Astrocyte (in vitro differentiated cells and primary cell): ENCODE measurements at regions not wholly inside any gene's neighbourhood (a gene's known extent, or its start where the extent isn't known, plus 50 kb on each side); places are given as distances from the start of the nearest gene placed in this dataset.

ENCODE experiments used
- DNase-seq: peaks from one replicate; pipeline ENCODE4 v3.0.0-alpha.2; 2010; ENCODE audit warnings: low read depth
- FAIRE-seq: peaks from 2 replicates; lab custom pipeline; 2011; peaks lifted over from hg19 to GRCh38; lab: Jason Lieb, UNC
- H2AFZ ChIP-seq: 2 replicates; pipeline ENCODE4 v1.6.0; 2012; ENCODE audit warnings: low read depth, low read length, inconsistent platforms
- H3K27ac ChIP-seq: 2 replicates; pipeline ENCODE4 v1.5.1; 2011; ENCODE audit warnings: low read depth, low read length, inconsistent platforms
- H3K27me3 ChIP-seq: 2 replicates; pipeline ENCODE4 v1.6.0; 2011; ENCODE audit warnings: low read length, inconsistent platforms; ENCODE audit not compliant: insufficient read depth
- H3K36me3 ChIP-seq: 2 replicates; pipeline ENCODE4 v1.5.1; 2011; ENCODE audit warnings: low read length, inconsistent platforms; ENCODE audit not compliant: insufficient read depth
- H3K4me1 ChIP-seq: 2 replicates; pipeline ENCODE4 v1.5.1; 2011; ENCODE audit warnings: low read length, inconsistent platforms; ENCODE audit not compliant: insufficient read depth
- H3K4me2 ChIP-seq: 2 replicates; pipeline ENCODE4 v1.6.0; 2012; ENCODE audit warnings: low read length, inconsistent platforms
- H3K4me3 ChIP-seq: 2 replicates; pipeline ENCODE4 v1.5.1; 2011; ENCODE audit warnings: low read depth, mild to moderate bottlenecking, low read length, inconsistent platforms; ENCODE audit not compliant: insufficient read depth
- H3K79me2 ChIP-seq: 2 replicates; pipeline ENCODE4 v1.6.0; 2012; ENCODE audit warnings: mild to moderate bottlenecking, low read length, inconsistent platforms; ENCODE audit not compliant: insufficient read depth
- H3K9ac ChIP-seq: 2 replicates; pipeline ENCODE4 v1.6.0; 2012; ENCODE audit warnings: mild to moderate bottlenecking, low read length, inconsistent platforms
- H3K9me3 ChIP-seq: 2 replicates; pipeline ENCODE4 v1.5.1; 2012; ENCODE audit warnings: low read depth, mild to moderate bottlenecking, low read length, inconsistent platforms; ENCODE audit not compliant: insufficient read depth
- H4K20me1 ChIP-seq: 2 replicates; pipeline ENCODE4 v1.6.0; 2012; ENCODE audit warnings: low read length, inconsistent platforms; ENCODE audit not compliant: insufficient read depth
- H3K27ac Mint-ChIP-seq: one replicate; pipeline ENCODE4 v1.8.0; 2021; ENCODE audit warnings: mild to moderate bottlenecking, mixed read lengths; ENCODE audit not compliant: unreplicated experiment
- H3K27me3 Mint-ChIP-seq: one replicate; pipeline ENCODE4 v1.8.0; 2021; ENCODE audit warnings: low read depth, mixed read lengths; ENCODE audit not compliant: unreplicated experiment
- H3K36me3 Mint-ChIP-seq: one replicate; pipeline ENCODE4 v1.8.0; 2021; ENCODE audit warnings: low read depth, mixed read lengths; ENCODE audit not compliant: unreplicated experiment
- H3K4me1 Mint-ChIP-seq: one replicate; pipeline ENCODE4 v1.8.0; 2021; ENCODE audit warnings: low read depth, mixed read lengths; ENCODE audit not compliant: unreplicated experiment
- H3K4me3 Mint-ChIP-seq: one replicate; pipeline ENCODE4 v1.8.0; 2021; ENCODE audit warnings: mild to moderate bottlenecking, moderate library complexity, mixed read lengths; ENCODE audit not compliant: unreplicated experiment
- H3K9me3 Mint-ChIP-seq: one replicate; pipeline ENCODE4 v1.8.0; 2021; ENCODE audit warnings: mild to moderate bottlenecking, mixed read lengths; ENCODE audit not compliant: unreplicated experiment
- CTCF ChIP-seq: IDR thresholded peaks from 2 replicates; pipeline ENCODE4 v1.5.1; 2011; ENCODE audit warnings: low read depth, mild to moderate bottlenecking, inconsistent platforms, low read length, moderate library complexity; ENCODE audit not compliant: insufficient read depth
- EZH2 ChIP-seq: IDR thresholded peaks from 2 replicates; pipeline ENCODE4 v1.6.1; 2012; ENCODE audit warnings: mild to moderate bottlenecking, low read length, inconsistent platforms; ENCODE audit not compliant: insufficient read depth

GRCh38 chr12:113521708-113522107, 50.0 kb upstream of the LHX5 start:
- H3K4me3 Mint-ChIP-seq: no peak overlapping the region
- H3K27me3 Mint-ChIP-seq: peaks cover 68% of the 10 kb centered on the region
- Histone ChIP-seq H3K9ac (no peak overlapping the region), H3K79me2 (no peaks in the 10 kb centered on the region), H3K27ac (no peak overlapping the region), H3K4me1 (no peaks in the 10 kb centered on the region), H3K27me3 (peaks cover 16% of the 10 kb centered on the region), H3K9me3 (no peaks in the 10 kb centered on the region), H3K36me3 (no peaks in the 10 kb centered on the region), H2AFZ (no peak overlapping the region), H4K20me1 (no peaks in the 10 kb centered on the region), H3K4me3 (no peak overlapping the region), H3K4me2 (no peak overlapping the region)
- no peaks in the 10 kb centered on the region for H3K4me1 Mint-ChIP-seq
- TF ChIP-seq CTCF (no peak), EZH2 (no peak)
- peaks cover 8% of the 10 kb centered on the region for H3K9me3 Mint-ChIP-seq
- no peak overlapping the region for H3K27ac Mint-ChIP-seq
- H3K36me3 Mint-ChIP-seq: no peaks in the 10 kb centered on the region
- DNase-seq (no peak), FAIRE-seq (no peak)
